Ecto neural progenitor cell (in vitro differentiated cells): ENCODE measurements at regions not wholly inside any gene's neighbourhood (a gene's known extent, or its start where the extent isn't known, plus 50 kb on each side); places are given as distances from the start of the nearest gene placed in this dataset.
A peak's percentile ranks its signal among the peaks of the same experiment; 100 is the strongest.

Source experiments
- DNase-seq: peaks from one replicate; pipeline ENCODE4 v3.0.0-alpha.2; 2018; ENCODE audit warnings: low spot score

DNA sequence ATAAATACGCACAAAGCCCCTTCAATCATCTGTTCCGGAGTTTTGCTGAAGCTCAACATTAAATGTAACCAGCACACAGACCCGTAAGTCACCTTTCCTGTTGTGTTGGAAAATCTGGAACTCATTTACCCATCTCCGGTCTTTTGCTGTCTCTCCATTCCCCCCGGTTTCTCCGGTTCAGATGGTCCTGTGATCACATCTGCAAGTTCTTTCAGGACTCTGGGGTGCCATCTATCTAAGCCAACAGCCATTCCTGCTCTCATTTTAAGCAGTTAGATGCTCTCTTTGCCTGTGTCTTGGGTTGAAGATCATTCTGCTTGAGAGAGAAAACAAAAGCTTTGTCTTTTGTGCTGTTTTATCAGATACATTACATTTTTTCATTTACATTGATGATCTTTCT is 91.7 kb upstream of the TGIF1 start:
- DNase-seq: no peak

DNA sequence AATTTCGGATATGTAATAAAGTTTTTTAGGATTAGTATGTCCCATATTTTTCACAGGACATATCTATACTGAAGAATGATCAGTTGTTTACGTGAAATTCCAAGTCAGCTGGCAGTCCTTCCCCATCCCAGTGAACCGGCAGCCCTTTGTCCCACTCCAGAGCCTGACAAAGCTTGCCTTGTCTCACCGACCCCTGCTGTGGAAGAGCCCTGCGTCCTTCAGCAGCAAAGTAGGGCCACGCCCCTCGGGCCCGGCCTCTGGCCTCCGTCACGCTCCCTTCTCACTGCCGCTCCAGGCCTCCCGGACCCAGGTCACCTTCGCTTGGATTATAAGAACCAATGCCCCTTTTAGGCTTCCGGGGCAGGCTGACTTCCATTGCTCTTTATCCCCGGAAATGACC is 89.8 kb upstream of the TGIF1 start:
- peak; percentile 87 for DNase-seq

DNA sequence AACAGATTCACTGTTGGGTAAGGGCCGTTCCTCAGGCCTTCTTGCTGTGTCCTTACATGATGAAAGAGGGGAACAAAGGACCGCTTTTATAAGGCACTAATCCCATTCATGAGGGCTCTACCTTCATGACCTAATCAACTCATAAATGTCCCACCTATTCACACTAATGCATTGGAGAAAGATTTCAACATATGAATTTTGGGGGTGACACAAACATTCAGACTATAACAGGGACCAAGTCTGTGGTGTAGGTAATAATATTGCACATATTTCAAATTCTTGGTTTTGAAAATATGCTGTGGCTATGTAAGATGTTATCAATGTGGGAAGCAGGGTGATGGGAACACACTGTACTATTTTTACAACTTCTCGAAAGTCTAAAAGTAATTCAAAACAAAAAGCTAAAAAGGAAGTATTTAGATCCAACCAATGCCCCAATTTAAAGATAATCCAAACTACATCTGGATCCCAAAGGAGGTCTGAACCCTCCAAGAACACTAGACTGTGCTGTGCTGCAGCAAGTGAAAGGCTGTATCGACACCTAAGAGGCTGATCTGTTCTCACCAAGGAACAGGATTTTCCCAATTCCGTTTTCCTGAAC is 82.4 kb upstream of the TGIF1 start:
- DNase-seq: no peak

DNA sequence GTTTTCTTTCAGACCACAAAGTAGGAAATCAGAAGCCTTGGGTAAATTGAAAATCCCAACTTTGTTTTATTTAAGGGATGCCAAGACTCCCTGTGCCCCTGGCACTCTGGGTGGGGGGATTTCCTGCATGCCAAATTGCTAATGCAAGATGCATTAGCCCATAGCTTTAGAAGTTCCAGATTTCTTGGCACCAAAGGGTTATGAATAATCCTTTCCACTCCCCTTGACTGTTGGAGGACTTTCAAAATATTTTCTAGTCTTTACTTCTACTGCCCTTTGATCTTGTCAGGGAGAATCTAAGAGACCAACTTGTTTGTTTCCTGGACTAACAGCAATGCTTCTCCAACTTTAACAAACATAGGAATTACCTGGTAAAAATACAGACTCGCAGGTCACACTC is 81.8 kb upstream of the TGIF1 start:
- DNase-seq: no peak

DNA sequence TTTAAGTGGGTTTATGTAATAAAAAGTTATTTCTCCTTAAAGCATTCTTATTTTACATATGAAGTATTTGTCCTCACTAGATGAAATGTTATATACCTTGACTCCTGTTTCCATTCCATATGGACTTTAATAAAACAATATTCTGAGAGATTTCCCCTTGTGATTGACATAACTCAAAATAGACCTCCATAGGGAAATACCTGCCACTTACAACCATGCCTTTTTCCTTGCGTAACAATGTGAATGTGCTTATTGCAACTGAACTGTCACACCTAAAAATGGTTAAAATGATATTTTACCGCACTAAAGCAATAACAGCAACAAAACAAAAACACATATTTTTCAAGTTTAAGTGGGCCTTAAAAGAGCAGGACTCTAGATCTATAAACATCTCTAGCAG is 70.3 kb upstream of the TGIF1 start:
- DNase-seq: no peak

DNA sequence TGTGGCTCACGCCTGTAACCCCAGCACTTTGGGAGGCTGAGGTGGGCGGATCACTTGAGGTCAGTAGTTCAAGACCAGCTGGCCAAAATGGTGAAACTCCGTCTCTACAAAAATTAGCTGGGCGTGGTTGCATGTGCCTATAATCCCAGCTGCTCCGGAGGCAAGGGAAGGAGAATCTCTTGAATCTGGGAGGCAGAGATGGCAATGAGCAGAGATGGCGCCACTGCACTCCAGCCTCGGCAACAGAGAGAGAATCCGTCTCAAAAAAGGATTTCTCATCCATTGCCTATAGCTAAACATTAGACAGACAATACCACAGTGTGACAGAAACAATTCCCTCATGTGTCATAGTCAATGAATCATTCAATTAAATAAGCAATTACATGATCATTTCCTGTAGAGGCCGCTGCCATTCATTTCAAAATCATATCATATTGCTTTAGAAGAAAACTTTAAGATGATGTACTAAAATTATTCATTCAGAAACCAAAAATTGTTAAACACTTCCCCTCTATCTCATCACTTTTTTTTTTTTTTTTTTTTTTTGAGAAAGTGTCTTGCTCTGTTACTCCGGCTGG is 69.5 kb upstream of the TGIF1 start:
- DNase-seq: no peak

DNA sequence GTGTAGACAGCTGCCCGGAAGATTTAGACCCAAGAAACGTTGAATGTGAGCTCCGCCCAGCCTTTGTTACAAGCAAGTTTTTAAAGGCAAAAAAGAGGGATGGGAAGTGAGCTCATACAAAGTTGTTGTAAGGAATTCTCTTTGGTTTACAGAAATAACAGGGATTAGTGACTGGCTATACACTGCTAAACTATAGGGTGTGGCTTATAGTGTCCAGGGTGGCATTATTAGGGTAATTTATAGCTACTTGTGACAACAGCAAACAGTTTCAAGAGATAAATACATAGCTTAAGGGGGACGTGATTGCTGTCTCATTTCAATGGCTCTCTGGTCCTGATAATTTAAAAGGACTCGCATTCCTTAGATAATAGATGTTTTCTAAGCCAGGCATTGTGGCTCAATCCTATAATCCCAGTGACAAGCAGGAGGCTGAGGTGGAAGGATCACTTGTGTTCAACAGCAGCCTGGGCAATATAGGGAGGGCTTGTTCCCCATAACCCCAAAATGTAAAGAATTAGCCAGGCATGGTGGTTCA is 66.5 kb upstream of the TGIF1 start:
- DNase-seq: peak; percentile 55

DNA sequence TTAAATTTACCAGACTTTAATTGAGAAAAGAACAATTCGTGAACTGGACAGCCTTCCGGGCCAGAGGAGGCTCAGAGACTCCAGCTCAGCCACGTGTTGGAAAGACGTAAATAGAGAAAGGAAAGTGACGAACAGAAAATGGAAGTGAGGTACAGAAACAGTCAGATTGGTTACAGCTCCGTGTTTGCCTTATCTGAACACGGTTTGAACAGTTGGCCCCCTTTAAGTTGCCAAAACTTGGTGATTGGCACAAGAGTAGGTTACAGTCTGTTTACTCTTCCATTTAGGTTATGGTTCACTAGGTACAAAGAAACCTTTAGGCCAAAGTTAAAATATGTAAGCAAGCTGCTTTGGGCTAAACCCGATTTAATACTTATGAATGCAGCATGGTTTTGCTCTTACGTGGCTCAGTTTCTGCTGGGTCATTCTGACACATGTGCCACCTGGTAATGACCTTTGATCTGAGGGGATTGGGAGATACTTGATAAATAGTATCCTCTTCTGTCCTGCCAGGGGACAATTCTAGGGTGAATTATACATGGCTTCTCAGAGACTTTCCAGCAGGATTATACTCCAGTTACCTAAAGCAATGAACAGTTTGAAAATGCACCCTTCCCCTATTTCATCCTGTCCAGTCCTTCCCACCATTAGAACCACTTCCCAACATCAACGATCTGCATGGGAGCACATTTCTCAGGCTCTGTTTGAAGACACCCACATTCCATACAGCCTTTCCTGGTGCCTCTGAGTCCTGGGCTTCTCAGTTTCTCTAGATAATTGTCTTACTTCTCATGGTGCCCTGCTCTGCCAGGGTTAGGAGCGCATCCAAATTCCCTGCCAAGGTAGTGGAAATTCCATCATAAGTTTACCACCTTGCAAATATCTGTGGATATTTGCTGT is 65.1 kb upstream of the TGIF1 start:
- no peak for DNase-seq

DNA sequence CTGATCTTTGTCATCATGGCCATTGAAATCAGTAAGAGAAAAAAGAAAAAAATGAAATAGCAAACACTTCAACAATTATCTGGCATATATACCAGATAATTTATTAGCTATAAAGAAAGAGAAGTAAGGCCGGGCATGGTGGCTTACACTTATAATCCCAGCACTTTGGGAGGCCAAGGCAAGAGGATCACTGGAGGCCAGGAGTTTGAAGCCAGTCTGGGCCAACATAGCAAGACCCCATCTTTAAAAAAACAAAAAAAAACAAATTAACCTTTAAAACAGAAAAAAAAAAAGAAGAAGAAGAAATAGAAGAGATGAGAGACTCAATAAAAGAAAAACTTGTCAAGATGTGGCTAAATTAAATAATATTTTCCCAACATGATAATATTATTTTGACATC is 61.6 kb upstream of the TGIF1 start:
- DNase-seq: no peak

DNA sequence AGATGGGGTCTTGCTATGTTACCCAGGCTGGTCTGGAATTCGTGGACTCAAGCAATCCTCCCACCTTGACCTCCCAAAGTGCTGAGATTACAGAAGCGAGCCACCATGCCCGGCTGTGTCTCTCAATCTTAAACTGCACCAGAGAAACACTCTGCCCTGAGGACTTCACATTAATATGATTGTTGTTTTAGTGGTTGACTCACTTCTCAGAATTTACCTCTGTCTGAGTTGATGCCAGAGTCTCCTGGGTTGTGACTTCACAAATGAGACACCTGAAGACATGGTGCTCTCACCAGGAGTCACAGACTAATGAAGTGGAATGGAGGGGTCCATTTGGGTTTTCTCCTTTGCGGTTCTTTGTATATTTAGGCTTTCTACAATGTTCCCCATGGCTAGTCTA is 61.0 kb upstream of the TGIF1 start:
- no peak for DNase-seq

DNA sequence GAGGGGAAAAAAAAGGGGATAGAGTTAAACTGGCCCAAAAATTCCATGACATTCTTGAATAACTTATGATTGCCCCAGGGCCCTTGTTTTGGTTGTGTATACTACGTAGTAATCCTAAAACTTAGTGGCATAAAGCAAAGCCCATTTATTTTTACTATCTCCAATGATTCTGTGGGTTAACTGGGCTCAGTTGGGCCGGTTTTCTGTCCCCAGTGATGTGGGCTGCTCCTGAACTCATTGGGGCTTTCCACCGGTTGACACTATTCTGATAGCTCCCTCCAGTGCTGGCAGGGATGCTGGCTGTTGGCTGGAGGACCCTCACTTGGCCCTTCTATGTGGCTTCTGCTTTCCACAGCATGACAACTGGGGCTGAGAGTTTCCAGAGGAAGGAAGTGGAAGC is 60.0 kb upstream of the TGIF1 start:
- no peak for DNase-seq

DNA sequence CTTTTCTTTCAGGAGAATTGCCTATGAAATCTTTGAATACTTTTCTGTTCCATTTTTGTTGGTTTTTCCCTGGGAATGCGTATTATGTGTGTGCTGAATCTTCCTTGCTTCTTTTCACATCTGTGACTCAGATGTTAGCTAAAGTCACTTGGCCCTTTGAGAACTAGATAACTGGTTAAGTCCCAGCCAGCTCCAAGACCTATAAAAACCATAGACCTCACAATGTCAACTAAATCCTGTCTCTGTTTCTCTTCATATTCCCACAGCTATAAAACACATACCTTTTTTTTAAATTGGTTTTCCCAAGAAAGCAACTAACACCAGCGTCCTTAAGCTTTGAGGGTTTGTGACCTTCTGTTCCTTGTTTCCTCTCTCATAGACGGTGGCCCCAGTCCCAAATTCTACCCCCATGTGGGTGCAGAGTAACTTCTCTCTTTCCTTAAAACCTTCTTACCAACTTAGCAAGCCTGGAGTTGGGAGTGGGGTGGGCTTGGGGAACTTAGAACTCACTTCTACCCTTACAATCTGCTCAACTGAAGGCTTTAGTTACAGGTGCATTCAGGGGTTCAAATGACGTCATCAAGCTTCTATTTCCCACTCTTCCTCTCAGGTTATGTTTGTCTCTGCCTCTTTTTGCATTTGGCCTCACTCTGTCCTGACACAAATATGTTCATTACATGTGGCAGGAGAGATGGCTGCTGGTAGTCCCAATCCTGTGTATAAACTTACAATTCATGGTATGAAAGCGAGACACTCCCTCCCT is 58.1 kb upstream of the TGIF1 start:
- no peak for DNase-seq

DNA sequence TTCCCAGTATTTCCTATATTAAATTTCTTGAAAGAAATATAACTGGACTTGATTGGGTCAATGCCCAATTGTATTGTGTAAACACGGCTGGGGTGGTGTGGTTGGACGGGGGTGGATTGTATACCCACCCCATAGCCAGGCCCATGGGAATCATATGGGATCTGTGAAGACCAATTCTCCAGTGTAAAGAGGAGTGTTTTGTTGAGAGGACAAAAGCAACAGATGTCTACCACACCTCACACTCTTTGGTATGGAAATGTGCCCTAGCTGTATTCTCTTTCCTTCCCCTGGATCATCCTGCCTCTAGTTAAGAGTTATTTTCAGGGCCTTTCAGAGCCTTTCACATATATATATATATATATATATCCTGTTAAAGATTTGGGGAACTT is 57.5 kb upstream of the TGIF1 start:
- DNase-seq: no peak

DNA sequence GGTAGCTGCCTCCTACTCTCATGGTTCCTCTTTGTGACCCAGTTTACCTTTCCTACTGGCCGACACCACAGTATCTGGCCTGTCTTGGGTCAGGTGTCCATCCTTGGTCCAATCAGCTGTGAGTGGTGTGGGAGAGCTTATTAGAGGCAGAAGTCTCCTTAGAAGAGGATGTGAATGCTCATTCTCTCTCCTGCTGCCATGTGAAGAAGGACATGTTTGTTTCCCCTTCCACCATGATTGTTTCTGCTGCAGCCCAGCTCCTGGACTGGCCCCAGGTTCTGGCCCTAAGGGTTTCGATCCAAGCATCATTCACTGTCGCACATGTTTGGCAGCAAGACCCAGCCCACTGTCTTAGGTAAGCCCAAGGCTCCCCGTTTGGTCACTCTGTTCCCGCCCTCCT is 55.3 kb upstream of the TGIF1 start:
- DNase-seq: no peak

DNA sequence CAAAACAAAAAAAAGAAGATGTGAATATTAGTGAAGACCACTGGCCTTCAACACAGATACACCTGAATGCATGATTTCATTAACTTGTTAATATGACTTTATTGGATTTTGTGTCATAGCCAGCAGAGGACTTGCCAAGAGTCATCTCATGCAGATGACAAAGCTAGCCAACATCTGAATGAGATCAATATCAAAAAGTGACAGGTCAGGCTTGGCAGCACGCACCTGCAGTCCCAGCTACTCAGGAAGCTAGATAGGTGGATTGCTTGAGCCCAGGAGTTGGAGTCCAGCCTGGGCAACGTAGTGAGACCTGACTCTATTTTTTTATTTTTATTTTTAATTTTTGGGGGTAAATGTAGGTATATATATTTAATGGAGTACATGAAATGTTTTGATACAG is 54.5 kb upstream of the TGIF1 start:
- no peak for DNase-seq

DNA sequence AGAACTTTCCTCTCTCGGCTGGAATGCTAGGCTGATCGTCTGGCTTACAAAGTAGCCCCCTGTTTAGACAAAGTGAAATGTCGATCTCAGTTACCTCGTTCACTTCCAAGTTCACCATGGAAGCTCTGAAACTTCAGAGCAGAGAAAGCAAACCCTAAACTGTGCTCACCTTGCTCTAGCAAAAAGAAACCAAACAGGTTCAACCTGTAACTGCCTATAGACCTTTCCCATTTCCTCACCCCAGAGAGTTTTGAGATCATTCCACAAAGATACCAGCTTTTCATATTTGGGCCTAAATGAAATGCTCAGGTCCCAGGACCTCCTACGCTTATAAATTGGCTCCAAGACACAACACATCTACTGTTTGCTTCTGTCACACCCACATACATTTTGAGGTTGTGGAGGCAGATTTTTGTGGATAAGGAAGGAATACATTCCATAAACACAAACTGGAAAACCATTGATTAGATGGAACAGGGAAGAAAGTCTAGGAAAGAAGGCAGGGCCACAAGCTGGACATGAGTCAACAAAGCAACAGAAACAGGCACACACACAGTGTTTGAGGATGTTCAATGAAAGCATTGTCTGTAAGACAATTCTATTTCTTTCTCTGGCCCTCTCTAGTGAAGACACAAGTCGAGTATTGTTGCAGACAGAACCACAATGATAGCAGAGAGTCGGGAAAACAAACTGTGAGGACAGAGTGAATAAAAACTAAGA is 52.8 kb upstream of the TGIF1 start:
- no peak for DNase-seq

DNA sequence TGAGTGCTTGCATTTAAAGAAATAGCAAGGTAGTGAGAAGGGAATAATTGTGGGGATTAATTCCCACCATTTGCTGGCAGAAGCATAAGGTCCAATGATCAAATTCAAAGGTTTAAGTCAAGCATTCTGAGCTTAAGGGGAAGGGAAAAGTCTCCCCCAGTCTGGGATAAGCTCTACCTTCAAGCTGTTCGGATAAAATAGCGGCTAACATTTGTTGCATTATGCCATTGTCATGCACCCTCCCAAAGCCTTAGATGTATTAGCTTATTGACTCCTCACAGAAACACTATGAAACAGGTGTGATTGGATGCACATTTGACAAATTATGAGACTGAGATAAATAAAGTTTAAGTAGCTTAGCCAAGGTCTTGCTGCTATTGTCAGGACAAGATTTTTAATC is 52.2 kb upstream of the TGIF1 start:
- no peak for DNase-seq
